Choroid plexus epithelial cell (primary cell): ENCODE measurements at regions not wholly inside any gene's neighbourhood (a gene's known extent, or its start where the extent isn't known, plus 50 kb on each side); places are given as distances from the start of the nearest gene placed in this dataset.

Experiments
- DNase-seq: peaks from one replicate; pipeline ENCODE4 v3.0.0-alpha.2; 2010; ENCODE audit warnings: low read depth
- H3K4me3 ChIP-seq: 2 replicates; pipeline ENCODE4 v1.5.1; 2011; ENCODE audit warnings: low read depth, mild to moderate bottlenecking, control low read depth, low read length, moderate library complexity
- CTCF ChIP-seq: conservative IDR thresholded peaks from 2 replicates; pipeline ENCODE4 v1.5.1; 2011; ENCODE audit warnings: low read depth, mild to moderate bottlenecking, control low read depth, inconsistent platforms, low read length, moderate library complexity

- no peak overlapping the region for H3K4me3 ChIP-seq
- DNase-seq = no peak
- TF ChIP-seq CTCF = no peak
These were observed 518.5 kb downstream of the GLRX3 start for GRCh38 chr10:130654726-130655125.

GRCh38 chr10:130655313-130656186 is 519.4 kb downstream of the GLRX3 start:
- DNase-seq = no peak
- no peak overlapping the region for H3K4me3 ChIP-seq
- TF ChIP-seq CTCF = no peak

- DNase-seq = no peak
- no peak for TF ChIP-seq CTCF
- no peak overlapping the region for H3K4me3 ChIP-seq
These were observed 520.0 kb downstream of the GLRX3 start for GRCh38 chr10:130656187-130656575.

- DNase-seq = no peak
- no peak for TF ChIP-seq CTCF
- no peak overlapping the region for H3K4me3 ChIP-seq
These were observed 520.5 kb downstream of the GLRX3 start for GRCh38 chr10:130656582-130657133.

- TF ChIP-seq CTCF = no peak
- no peak overlapping the region for H3K4me3 ChIP-seq
- no peak for DNase-seq
These were observed 522.6 kb downstream of the GLRX3 start for GRCh38 chr10:130658687-130659290.

- H3K4me3 ChIP-seq = no peak overlapping the region
- DNase-seq = no peak
- no peak for TF ChIP-seq CTCF
These were observed 523.3 kb downstream of the GLRX3 start for GRCh38 chr10:130659528-130659927.

GRCh38 chr10:130660266-130660665 is 524.1 kb downstream of the GLRX3 start:
- TF ChIP-seq CTCF = no peak
- DNase-seq = no peak
- H3K4me3 ChIP-seq = no peak overlapping the region
